ENCODE measurements at regions not wholly inside any gene's neighbourhood (a gene's known extent, or its start where the extent isn't known, plus 50 kb on each side); places are given as distances from the start of the nearest gene placed in this dataset.

DNA sequence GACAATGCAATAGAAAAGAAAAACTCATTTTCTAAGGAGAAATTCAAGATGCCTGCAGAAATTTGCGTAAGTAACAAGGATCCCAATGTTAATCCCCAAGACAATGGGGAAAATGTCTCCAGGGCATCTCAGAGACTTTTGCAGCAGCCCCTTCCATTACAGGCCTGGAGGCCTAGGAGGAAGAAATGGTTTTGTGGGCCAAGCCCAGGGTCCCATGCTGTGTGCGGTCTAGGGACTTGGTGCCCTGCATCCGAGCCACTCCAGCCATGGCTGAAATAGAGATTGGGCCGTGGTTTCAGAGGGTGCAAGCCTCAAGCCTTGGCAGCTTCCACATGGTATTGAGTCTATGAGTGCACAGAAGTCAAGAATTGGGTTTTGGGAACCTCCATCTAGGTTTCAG is 103.9 kb upstream of the ACVR1 start:
- TF ChIP-seq, protein P1, sequence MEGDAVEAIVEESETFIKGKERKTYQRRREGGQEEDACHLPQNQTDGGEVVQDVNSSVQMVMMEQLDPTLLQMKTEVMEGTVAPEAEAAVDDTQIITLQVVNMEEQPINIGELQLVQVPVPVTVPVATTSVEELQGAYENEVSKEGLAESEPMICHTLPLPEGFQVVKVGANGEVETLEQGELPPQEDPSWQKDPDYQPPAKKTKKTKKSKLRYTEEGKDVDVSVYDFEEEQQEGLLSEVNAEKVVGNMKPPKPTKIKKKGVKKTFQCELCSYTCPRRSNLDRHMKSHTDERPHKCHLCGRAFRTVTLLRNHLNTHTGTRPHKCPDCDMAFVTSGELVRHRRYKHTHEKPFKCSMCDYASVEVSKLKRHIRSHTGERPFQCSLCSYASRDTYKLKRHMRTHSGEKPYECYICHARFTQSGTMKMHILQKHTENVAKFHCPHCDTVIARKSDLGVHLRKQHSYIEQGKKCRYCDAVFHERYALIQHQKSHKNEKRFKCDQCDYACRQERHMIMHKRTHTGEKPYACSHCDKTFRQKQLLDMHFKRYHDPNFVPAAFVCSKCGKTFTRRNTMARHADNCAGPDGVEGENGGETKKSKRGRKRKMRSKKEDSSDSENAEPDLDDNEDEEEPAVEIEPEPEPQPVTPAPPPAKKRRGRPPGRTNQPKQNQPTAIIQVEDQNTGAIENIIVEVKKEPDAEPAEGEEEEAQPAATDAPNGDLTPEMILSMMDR (IDR thresholded peaks at IDR 0.05), result no peak
- TF ChIP-seq POLR2A (IDR thresholded peaks at IDR 0.05), result no peak
